T-helper 17 cell (primary cell): ENCODE measurements at regions not wholly inside any gene's neighbourhood (a gene's known extent, or its start where the extent isn't known, plus 50 kb on each side); places are given as distances from the start of the nearest gene placed in this dataset.
"Not testable (repeated sequence)": the region's sequence is repeated elsewhere in the genome, so short reads cannot be mapped to it uniquely, and the experiment has no call there.

Source experiments
- ATAC-seq: fragments of 150-1000 bp; cut with Tn5 transposase; 2 replicates; pipeline ENCODE4 v1.10.0; 2021; ENCODE audit warnings: mild to moderate bottlenecking, moderate library complexity
- DNase-seq, 3 donors: peaks; one replicate each; pipeline versions ENCODE4 v3.0.0 to v3.0.0-alpha.2; 2020 to 2021
- H3K9me3 ChIP-seq: one replicate; pipeline ENCODE4 v1.7.0; 2013; ENCODE audit warnings: low read length, mild to moderate bottlenecking; ENCODE audit not compliant: control insufficient read depth, poor library complexity, severe bottlenecking
- H3K27ac Mint-ChIP-seq: one replicate; pipeline ENCODE4 v1.8.0; 2022; ENCODE audit warnings: mild to moderate bottlenecking, moderate library complexity, mixed read lengths
- H3K27me3 Mint-ChIP-seq: one replicate; pipeline ENCODE4 v1.8.0; 2022; ENCODE audit warnings: mixed read lengths
- H3K36me3 Mint-ChIP-seq: one replicate; pipeline ENCODE4 v1.8.0; 2022; ENCODE audit warnings: low read depth, mixed read lengths
- H3K4me1 Mint-ChIP-seq: one replicate; pipeline ENCODE4 v1.8.0; 2022; ENCODE audit warnings: mild to moderate bottlenecking, mixed read lengths
- H3K4me3 Mint-ChIP-seq: one replicate; pipeline ENCODE4 v1.8.0; 2022; ENCODE audit warnings: mild to moderate bottlenecking, moderate library complexity, mixed read lengths

DNA sequence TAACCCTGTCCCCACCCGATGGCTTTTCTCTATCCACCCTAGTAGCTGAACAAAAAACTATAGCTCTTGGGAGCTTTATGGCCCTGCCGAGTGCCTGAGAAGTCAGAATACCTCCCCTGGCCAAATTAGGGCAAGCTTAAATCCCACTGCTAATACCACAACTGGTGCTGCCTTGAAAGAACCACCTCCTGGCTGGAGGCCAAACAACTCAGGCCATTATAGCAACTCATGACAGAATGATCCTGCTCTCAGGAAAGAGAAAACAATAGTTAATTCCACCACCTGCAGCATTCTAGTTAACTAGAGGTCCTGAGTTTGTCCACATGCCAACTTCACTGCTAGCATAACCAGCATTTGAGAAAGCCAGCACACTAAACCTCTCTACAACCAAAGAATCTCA lies 123.2 kb downstream of the RTP4 start:
- Mint-ChIP-seq H3K4me3 (no peak overlapping the region), H3K4me1 (no peaks in the 10 kb centered on the region), H3K27me3 (peaks cover 29% of the 10 kb centered on the region), H3K27ac (no peak overlapping the region), H3K36me3 (no peaks in the 10 kb centered on the region)
- H3K9me3 ChIP-seq, result no peaks in the 10 kb centered on the region
- ATAC-seq (no peak), DNase-seq (no peak)

- H3K27me3 Mint-ChIP-seq, result peaks cover 34% of the 10 kb centered on the region
Observed at GRCh38 chr3:187490366-187490765, 122.2 kb downstream of the RTP4 start.

DNA sequence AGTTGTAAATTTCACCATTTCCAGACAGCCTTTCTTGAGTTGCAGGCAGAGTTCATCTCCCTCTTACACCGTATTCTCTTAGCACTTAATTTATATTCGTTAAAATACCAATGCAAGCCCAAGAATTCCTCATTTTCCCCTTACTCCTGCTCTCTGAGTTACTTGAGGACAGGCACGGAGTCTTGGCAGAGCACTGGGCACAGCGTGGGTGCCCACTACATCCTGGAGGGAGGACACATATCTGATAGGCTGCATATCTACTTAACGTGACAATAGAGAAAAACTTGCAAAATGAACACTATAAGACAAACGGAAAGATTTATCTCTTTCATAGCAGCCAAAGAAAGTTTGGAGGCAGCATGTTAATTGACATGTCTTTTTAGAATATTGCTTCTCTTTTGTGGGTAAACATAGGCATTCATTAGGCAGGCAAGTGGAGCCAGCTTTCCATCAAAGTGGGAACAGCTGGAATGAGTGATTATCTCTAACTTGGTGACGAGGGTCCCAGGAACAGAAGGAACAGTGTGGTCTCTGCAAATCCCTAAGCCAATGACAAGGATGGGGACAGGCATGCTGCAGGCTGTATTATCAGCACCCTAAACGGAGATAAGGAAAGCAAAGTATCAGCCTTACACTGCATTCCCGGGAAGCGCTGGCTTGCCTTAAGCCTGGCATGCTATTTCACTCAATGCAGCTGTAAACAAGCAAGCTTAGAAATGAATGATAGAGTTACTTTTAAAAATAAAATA lies 116.5 kb downstream of the RTP4 start:
- no peaks in the 10 kb centered on the region for H3K4me1 Mint-ChIP-seq
- ATAC-seq (no peak), DNase-seq (no peak)
- H3K27ac Mint-ChIP-seq, result no peak overlapping the region
- no peak overlapping the region for H3K4me3 Mint-ChIP-seq
- no peaks in the 10 kb centered on the region for H3K9me3 ChIP-seq
- H3K27me3 Mint-ChIP-seq, result peaks cover 47% of the 10 kb centered on the region
- H3K36me3 Mint-ChIP-seq, result no peaks in the 10 kb centered on the region

More at GRCh38 chr3:187490366-187490765, 122.2 kb downstream of the RTP4 start:
- no peak for ATAC-seq
- Mint-ChIP-seq H3K4me3 (no peak overlapping the region), H3K36me3 (no peaks in the 10 kb centered on the region), H3K27ac (no peak overlapping the region), H3K4me1 (no peaks in the 10 kb centered on the region)
- H3K9me3 ChIP-seq, result no peaks in the 10 kb centered on the region
- DNase-seq, result no peak

DNA sequence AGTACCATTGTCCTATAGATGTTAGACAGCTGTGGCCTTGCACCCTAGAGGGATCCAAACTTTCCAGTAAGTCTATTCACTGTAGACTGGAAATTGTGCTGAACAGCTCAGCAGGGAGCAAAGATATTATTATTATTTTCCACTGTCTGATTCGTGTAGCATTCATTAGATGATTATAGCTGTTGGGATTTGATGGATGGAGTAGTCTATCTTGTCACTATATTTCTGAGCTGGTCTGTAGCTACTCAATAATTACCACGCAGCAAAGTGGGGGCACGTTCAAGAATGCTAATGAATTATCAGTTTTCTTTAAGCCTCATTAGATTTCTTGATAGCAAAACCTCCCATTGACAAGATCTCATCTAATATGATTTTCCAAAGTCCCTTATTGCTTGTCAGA lies 113.2 kb downstream of the RTP4 start:
- ATAC-seq (no peak), DNase-seq (no peak)
- Mint-ChIP-seq H3K36me3 (no peaks in the 10 kb centered on the region), H3K27me3 (peaks cover 37% of the 10 kb centered on the region), H3K4me3 (no peak overlapping the region), H3K4me1 (no peaks in the 10 kb centered on the region), H3K27ac (no peak overlapping the region)
- no peaks in the 10 kb centered on the region for H3K9me3 ChIP-seq

DNA sequence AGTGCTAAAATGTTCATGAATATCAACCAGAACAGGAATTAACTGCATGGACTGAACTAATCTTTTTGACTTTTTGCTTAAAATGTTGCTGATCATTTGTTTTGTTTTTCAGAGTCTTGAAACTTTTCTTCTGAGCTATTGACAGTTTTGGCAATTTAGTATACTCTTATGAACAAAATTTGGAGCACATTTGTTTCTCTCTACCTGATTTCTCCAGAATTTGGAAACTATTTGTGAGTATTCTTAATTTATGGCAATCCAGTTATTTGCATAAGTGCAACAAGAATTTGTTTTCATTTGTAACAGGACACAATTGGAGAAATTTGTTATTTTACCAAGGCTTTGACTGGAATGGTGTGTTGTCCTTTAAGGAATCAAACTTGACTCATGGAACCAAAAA lies 107.4 kb downstream of the RTP4 start:
- not testable (repeated sequence) for H3K4me3 Mint-ChIP-seq, DNase-seq, H3K36me3 Mint-ChIP-seq, H3K27me3 Mint-ChIP-seq, H3K27ac Mint-ChIP-seq, H3K9me3 ChIP-seq, H3K4me1 Mint-ChIP-seq, ATAC-seq

- Mint-ChIP-seq H3K27me3 (peaks cover 8% of the 10 kb centered on the region), H3K4me1 (no peaks in the 10 kb centered on the region), H3K4me3 (no peak overlapping the region), H3K36me3 (peaks cover 4% of the 10 kb centered on the region), H3K27ac (no peak overlapping the region)
- DNase-seq (no peak), ATAC-seq (no peak)
- H3K9me3 ChIP-seq, result no peaks in the 10 kb centered on the region
Observed at GRCh38 chr3:187473778-187474406, 105.7 kb downstream of the RTP4 start.

GRCh38 chr3:187466306-187466705 lies 98.1 kb downstream of the RTP4 start:
- not testable (repeated sequence) for DNase-seq, H3K4me1 Mint-ChIP-seq, ATAC-seq, H3K36me3 Mint-ChIP-seq, H3K9me3 ChIP-seq, H3K4me3 Mint-ChIP-seq, H3K27ac Mint-ChIP-seq
- peaks cover 45% of the 10 kb centered on the region for H3K27me3 Mint-ChIP-seq

DNA sequence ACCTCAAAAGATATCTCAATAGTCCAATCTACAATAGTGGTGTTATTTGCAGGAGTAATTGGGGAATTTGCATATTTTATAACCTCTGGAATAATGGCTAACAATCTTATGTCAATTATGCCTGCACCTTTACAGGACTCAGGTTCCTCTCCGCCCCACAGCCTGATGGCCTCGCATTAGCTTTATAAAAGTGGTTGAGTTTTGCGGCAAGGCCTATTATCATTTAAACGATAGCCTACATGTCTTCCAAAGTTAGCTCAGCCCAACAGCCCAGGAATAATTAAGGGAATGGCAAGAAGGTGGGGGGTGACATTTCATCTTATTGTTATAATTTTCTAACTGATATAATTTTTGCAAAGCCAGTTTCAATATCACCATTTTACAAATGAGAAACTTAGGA lies 97.3 kb downstream of the RTP4 start:
- Mint-ChIP-seq H3K27ac (no peak overlapping the region), H3K4me3 (no peak overlapping the region), H3K36me3 (peaks cover 3% of the 10 kb centered on the region), H3K27me3 (peaks cover 53% of the 10 kb centered on the region), H3K4me1 (no peaks in the 10 kb centered on the region)
- ATAC-seq (no peak), DNase-seq (no peak)
- H3K9me3 ChIP-seq, result no peaks in the 10 kb centered on the region

- ATAC-seq (no peak), DNase-seq (no peak)
- Mint-ChIP-seq H3K4me1 (no peaks in the 10 kb centered on the region), H3K27ac (no peak overlapping the region), H3K36me3 (peaks cover 3% of the 10 kb centered on the region), H3K27me3 (peaks cover 51% of the 10 kb centered on the region), H3K4me3 (no peak overlapping the region)
- no peaks in the 10 kb centered on the region for H3K9me3 ChIP-seq
Observed at GRCh38 chr3:187464682-187465081, 96.5 kb downstream of the RTP4 start.

DNA sequence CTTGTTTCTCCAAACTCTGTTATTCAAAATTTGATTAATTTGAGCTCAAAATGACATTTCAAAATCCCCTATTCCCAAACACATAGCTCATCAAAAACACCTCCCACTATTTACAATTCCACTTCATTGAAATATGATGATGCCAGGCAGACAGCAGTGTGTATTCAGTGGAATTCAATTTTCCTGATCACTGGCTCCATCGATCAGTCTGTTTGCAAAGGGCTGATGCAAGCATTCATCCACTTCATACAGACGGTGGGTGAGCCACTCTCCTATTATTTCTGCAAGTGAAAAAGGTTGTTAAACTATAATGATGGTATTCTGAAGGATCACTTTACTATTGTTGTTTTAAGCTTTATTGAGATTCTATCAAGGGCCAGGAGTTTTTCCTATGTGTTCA lies 90.7 kb downstream of the RTP4 start:
- H3K4me3 Mint-ChIP-seq, result no peak overlapping the region
- ATAC-seq, result no peak

GRCh38 chr3:187458383-187458782 lies 90.2 kb downstream of the RTP4 start:
- Mint-ChIP-seq H3K27me3 (peaks cover 78% of the 10 kb centered on the region), H3K36me3 (peaks cover 2% of the 10 kb centered on the region), H3K4me3 (no peak overlapping the region), H3K27ac (no peak overlapping the region), H3K4me1 (no peaks in the 10 kb centered on the region)
- ATAC-seq (no peak), DNase-seq (no peak)
- H3K9me3 ChIP-seq, result no peaks in the 10 kb centered on the region

More for the DNA sequence above, 90.7 kb downstream of the RTP4 start:
- Mint-ChIP-seq H3K27ac (no peak overlapping the region), H3K36me3 (peaks cover 2% of the 10 kb centered on the region), H3K27me3 (peaks cover 80% of the 10 kb centered on the region), H3K4me1 (no peaks in the 10 kb centered on the region)
- no peaks in the 10 kb centered on the region for H3K9me3 ChIP-seq
- DNase-seq, result no peak

GRCh38 chr3:187456250-187456649 lies 88.1 kb downstream of the RTP4 start:
- Mint-ChIP-seq H3K27me3 (peaks cover 65% of the 10 kb centered on the region), H3K4me3 (no peak overlapping the region), H3K4me1 (no peaks in the 10 kb centered on the region), H3K36me3 (peaks cover 2% of the 10 kb centered on the region), H3K27ac (no peak overlapping the region)
- no peaks in the 10 kb centered on the region for H3K9me3 ChIP-seq
- no peak for DNase-seq
- ATAC-seq, result no peak

- no peaks in the 10 kb centered on the region for H3K9me3 ChIP-seq
- DNase-seq, result no peak
- no peaks in the 10 kb centered on the region for H3K4me1 Mint-ChIP-seq
- no peak overlapping the region for H3K4me3 Mint-ChIP-seq
- no peak overlapping the region for H3K27ac Mint-ChIP-seq
- no peak for ATAC-seq
- H3K36me3 Mint-ChIP-seq, result peaks cover 2% of the 10 kb centered on the region
- H3K27me3 Mint-ChIP-seq, result peaks cover 52% of the 10 kb centered on the region
Observed at GRCh38 chr3:187454085-187454815, 86.1 kb downstream of the RTP4 start.
